Activated CD4-positive, alpha-beta T cell treated with anti-CD3 and anti-CD28 coated beads, Interleukin-2, amount 50 U/mL, for 1 hour (primary cell): ENCODE measurements at regions not wholly inside any gene's neighbourhood (a gene's known extent, or its start where the extent isn't known, plus 50 kb on each side); places are given as distances from the start of the nearest gene placed in this dataset.

Experiments used
- DNase-seq: peaks from one replicate; pipeline ENCODE4 v3.0.0-alpha.2; 2020

- no peak for DNase-seq
These were observed 126.2 kb upstream of the UGT8 start for GRCh38 chr4:114472269-114473032.

DNA sequence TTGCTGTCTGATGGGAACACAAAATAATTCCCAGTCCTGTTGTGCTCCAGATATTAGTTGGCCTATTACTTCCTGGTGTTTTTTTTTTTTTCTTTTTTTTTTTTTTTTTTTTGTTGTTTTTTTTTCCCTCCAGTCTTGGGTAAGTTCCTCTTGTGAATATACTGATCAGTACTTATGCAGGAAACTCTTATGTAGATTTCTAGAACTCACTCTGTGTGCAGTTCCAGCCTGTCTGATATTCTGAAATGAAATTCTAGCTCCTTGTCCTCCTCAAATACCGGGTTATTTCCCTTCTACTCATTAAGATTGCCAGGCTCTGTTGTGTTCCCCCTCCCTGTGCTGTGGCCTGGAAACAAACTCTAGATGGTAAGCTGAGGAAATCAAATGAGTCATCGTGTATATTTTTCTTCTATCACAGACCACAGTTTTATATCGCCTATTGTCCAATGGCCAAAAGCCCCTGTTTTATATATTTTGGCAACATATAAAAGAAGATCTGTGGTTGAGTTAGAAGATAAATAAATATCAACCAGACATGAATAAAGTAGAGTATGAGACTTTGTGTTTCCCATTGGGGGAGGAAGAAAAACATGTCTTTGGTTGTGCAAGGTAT is 124.3 kb upstream of the UGT8 start:
- no peak for DNase-seq

DNA sequence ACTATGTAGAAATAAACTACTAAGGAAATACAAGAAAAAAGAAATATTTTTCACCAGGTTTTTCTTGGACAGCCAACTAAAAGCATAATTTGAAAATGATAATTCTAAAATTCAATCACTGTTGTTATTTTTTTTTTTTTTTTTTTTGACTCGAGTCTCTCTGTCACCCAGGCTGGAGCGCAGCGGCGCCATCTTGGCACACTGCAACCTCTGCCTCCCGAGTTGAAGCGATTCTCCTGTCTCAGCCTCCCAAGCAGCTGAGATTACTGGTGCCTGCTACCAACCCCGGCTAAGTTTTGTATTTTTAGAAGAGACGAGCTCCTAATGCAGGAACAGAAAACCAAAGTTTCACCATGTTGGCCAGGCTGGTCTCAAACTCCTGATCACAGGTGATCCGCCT is 122.3 kb upstream of the UGT8 start:
- no peak for DNase-seq

DNA sequence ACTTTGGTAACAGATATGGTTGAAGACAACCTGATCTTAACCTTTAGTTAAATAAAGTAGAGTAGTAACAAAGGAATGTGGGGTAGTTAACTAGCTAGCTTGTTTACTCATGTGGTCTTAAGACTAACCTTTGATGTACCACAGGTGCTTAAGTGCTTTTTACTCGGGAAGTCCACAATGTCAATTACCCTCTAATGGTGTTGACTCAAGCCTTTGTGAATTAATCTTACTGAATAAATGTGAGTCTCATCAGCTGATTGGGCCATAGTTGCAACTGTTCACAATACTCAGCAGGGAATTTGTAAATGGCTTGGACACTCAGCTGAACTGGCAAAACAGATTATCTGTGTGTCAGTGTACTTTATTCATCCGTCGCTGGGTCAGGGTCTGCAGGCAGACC is 119.0 kb upstream of the UGT8 start:
- DNase-seq, result no peak

GRCh38 chr4:114481856-114482255 is 116.8 kb upstream of the UGT8 start:
- DNase-seq, result no peak

GRCh38 chr4:114487101-114487500 is 111.5 kb upstream of the UGT8 start:
- no peak for DNase-seq

DNA sequence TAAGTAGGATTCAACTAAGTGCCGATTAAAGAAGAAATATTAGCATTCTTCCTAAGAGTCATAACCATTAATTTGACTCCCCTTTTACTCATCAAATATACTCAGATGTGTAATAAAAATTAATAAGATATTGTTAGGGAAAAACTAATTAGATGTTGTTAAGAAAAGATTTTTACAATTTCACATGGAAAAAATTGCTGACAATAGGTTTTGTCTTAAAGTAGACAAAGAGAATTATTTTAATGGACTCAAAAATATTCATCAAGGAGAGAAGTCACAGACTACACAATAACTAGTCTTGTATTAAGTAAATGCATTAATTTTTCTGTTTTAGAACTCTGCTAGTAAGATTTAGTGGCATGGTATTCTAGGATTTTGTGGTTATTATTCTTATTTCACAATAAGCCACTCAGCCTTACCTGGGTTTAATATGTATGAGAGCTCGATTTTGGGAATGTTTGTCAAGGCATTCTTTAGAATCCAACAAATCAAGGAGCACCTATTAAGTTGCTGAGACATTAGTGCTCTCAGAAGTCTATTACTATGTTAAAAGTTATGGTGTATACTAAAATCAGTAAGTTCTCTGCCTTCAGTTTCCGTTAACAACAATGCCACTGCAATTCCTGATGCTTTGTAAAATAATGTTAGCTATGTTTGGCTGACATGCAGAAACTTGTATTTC is 110.2 kb upstream of the UGT8 start:
- no peak for DNase-seq

DNA sequence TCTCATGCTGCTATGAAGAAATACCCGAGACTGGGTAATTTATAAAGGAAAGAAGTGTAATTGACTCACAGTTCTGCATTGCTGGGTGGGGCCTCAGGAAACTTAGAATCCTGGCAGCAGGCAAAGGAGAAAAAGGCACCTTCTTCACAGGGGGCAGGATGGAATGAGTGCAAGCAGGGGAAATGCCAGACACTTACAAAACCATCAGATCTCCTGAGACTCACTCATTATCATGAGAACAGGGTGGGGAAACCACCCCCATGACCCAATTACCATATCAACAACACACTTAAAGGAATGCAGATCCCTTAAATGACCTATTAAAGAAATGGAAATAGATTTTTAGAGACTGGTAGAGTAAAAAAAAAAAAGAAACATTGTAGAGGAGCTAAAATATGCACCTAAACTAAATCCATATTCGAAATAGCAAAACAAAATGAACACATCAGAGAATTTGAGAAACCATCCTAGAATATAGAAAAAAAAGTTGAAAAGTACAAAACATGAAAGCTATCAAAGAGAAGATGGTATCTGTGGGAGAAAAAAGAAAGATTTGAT is 104.3 kb upstream of the UGT8 start:
- no peak for DNase-seq

DNA sequence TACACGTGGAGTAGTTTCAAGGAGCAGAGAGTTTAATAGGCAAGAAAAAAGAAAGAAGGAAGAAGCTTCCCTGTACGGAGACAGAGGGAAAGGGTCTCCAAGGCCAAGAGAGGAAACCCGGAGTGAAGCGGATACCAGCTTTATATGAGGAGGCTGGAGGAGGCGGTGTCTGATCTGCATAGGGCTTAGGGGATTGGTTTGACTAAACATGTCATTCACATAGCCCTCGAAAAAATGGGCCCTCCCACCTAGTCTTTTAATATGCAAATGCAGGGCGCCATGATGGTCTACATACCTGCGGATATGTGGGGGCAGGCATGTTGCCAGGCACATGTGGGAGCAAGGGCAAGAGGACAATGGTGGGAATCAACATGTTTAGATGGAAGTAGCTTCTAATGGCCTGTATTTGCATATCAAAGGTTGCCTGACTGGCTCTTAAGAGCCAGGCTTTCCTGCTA is 103.1 kb upstream of the UGT8 start:
- DNase-seq, result no peak

DNA sequence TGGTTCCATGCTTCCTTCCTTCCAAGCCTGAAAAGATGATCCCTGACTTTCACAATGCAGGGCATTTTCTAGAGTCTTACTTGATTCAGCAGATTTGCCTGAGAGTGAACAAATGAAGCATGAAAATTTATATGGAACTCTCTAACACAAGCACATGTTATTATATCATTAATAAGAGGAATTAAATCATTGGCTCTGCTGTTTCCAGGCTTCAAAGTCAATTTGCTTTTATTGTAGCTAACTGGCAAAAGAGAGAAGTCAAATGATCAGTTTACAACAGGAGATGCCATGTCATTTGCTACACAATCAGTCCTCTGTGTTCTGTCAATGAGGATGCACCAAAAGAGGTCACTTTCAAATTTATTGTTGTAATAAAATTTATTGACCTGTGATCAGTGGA is 101.5 kb upstream of the UGT8 start:
- DNase-seq, result no peak

DNA sequence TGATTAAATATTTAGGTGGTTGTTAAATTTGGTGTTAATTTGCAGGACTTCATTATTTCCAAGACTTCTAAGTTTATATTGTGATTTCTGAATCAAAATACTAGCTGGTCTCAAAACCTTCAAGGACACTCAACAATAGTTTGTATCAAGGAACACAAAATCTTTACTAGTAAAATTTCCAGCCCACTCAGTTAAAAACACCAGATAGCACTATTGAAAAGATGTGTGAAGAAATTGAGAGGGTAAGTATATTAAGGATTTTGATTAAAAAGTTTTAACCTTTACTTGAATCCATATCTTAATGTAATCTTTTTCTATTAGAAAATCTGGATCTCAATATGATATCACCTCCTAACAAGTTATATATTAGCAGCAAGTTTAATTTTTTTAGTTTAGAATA is 89.3 kb upstream of the UGT8 start:
- DNase-seq, result no peak

- DNase-seq, result no peak
These were observed 85.9 kb upstream of the UGT8 start for GRCh38 chr4:114512595-114513295.

- DNase-seq, result no peak
These were observed 79.2 kb upstream of the UGT8 start for GRCh38 chr4:114519368-114519767.

DNA sequence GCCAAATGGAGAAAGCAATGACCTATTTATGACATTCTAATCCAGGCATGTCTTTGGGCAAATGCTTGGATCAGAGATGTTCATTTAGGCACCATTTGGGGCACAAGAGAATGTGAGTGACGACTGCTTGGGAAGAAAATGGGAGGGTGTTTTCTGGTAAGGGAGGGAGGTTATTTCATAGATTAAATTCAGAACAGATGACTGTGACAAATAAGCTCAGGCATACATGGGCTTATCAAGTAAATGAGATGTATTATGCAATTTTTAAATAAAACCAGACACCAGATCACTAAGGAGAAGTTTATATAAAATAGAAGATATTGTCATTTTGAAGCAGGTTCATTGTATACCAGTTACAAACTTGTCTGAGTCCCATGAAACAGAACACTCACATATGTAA is 71.4 kb upstream of the UGT8 start:
- no peak for DNase-seq

DNA sequence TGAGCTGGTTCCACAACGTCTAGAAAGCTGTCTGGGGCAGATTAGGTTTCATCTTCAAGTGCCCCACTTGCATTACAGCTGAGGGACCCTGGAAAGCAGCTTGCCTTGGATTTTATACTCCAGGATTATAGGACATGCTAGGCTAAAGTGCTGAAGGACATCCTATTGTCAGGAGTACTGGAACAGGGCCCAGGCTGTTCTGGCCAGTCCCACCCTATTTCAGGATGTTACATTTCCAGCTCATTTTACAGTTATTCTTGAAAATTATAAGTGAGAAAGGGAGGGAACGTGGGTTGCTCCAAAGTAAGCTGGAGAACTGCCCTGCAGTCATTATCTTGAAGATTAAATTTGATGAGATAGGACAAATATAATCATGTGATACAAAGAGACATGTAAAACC is 71.0 kb upstream of the UGT8 start:
- DNase-seq, result no peak

DNA sequence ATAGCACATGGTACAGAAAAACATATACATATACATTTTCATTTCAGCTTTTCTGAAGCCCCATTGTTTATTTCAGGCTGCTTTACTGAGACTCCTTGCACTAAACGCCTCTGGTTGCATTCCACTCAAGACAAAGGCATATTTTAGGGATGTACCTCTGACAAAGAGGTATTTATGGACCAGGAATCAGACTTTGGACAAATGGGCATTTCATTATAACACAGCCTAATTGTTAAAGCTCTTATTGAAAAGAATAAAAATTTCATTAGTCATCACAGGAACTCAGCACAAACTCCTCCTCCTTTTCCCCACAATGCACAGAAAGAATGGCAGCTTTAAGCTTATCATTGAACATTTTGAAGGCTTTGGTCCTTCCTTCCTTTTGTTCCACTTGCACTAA is 62.9 kb upstream of the UGT8 start:
- no peak for DNase-seq

- no peak for DNase-seq
These were observed 61.3 kb upstream of the UGT8 start for GRCh38 chr4:114537352-114537751.

DNA sequence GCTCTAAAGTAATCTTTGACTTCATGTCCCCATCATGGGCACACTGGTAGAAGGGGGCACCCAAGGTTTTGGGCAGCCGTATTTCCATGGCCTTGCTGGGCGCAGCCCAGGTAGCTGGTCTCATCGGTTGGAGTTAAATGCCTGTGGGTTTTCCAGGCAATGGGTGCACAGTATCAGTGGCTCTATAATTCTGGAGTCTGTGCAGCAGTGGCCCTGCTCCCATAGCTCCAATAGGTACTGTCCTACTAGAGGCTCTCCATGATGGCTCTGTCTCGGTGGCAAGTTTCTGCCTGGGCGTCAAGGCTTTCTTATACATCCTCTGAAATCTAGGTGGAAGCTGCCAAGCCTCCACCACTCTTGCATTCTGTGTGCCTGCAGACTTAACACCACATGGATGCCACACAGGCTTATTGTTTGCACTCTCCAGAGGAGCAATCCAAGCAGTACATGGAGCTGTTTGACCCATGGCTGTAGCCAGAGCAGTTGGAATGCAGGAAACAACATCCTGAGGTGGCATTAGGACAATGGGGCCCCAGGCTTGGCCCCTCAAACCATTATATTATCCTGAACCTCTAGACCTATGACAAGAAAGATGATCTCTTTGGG is 60.5 kb upstream of the UGT8 start:
- no peak for DNase-seq

- DNase-seq, result no peak
These were observed 58.6 kb upstream of the UGT8 start for GRCh38 chr4:114539985-114540384.

- no peak for DNase-seq
These were observed 51.1 kb upstream of the UGT8 start for GRCh38 chr4:114547340-114548134.
